ENCODE measurements at regions not wholly inside any gene's neighbourhood (a gene's known extent, or its start where the extent isn't known, plus 50 kb on each side); places are given as distances from the start of the nearest gene placed in this dataset.

- no peak overlapping the region for H3K27ac ChIP-seq (ENCODE audit: low read length)
- no peaks in the 10 kb centered on the region for H3K9me3 ChIP-seq (ENCODE audit: control insufficient read depth in 2 of 2, low read length in 2 of 2)
- no peak overlapping the region for H3K4me3 ChIP-seq (ENCODE audit: low read length in 2 of 2)
- H3K4me1 ChIP-seq (ENCODE audit: control insufficient read depth, insufficient read depth, low read length) = no peaks in the 10 kb centered on the region
- H3K36me3 ChIP-seq (ENCODE audit: control insufficient read depth in 2 of 2, insufficient read depth in 2 of 2, low read length in 2 of 2) = no peaks in the 10 kb centered on the region
- no peak overlapping the region for H3K9ac ChIP-seq (ENCODE audit: low read length in 2 of 2)
- peaks cover 0 to 2% of the 10 kb centered on the region in 2 donors for H3K27me3 ChIP-seq (ENCODE audit: control insufficient read depth in 1 of 2, insufficient read depth in 2 of 2, low read length in 2 of 2)
Measured at GRCh38 chr5:163687414-163687813, 182.0 kb downstream of the MAT2B start.

- no peak overlapping the region for H3K27ac ChIP-seq (ENCODE audit: low read length)
- H3K9ac ChIP-seq (ENCODE audit: low read length in 2 of 2) = no peak overlapping the region
- no peaks in the 10 kb centered on the region for H3K4me1 ChIP-seq (ENCODE audit: control insufficient read depth, insufficient read depth, low read length)
- H3K4me3 ChIP-seq (ENCODE audit: low read length in 2 of 2) = no peak overlapping the region
- peaks cover 0 to 3% of the 10 kb centered on the region in 2 donors for H3K27me3 ChIP-seq (ENCODE audit: control insufficient read depth in 1 of 2, insufficient read depth in 2 of 2, low read length in 2 of 2)
- no peaks in the 10 kb centered on the region for H3K36me3 ChIP-seq (ENCODE audit: control insufficient read depth in 2 of 2, insufficient read depth in 2 of 2, low read length in 2 of 2)
- no peaks in the 10 kb centered on the region for H3K9me3 ChIP-seq (ENCODE audit: control insufficient read depth in 2 of 2, low read length in 2 of 2)
Measured at GRCh38 chr5:163692091-163692490, 186.7 kb downstream of the MAT2B start.

GRCh38 chr5:163695830-163696578, 190.6 kb downstream of the MAT2B start:
- no peaks in the 10 kb centered on the region for H3K9me3 ChIP-seq (ENCODE audit: control insufficient read depth in 2 of 2, low read length in 2 of 2)
- no peaks in the 10 kb centered on the region for H3K36me3 ChIP-seq (ENCODE audit: control insufficient read depth in 2 of 2, insufficient read depth in 2 of 2, low read length in 2 of 2)
- H3K27me3 ChIP-seq (ENCODE audit: control insufficient read depth in 1 of 2, insufficient read depth in 2 of 2, low read length in 2 of 2) = peaks cover 0 to 2% of the 10 kb centered on the region in 2 donors
- no peak overlapping the region for H3K27ac ChIP-seq (ENCODE audit: low read length)
- no peak overlapping the region for H3K4me3 ChIP-seq (ENCODE audit: low read length in 2 of 2)
- no peaks in the 10 kb centered on the region for H3K4me1 ChIP-seq (ENCODE audit: control insufficient read depth, insufficient read depth, low read length)
- H3K9ac ChIP-seq (ENCODE audit: low read length in 2 of 2) = no peak overlapping the region

- no peaks in the 10 kb centered on the region for H3K36me3 ChIP-seq (ENCODE audit: control insufficient read depth in 2 of 2, insufficient read depth in 2 of 2, low read length in 2 of 2)
- no peaks in the 10 kb centered on the region for H3K4me1 ChIP-seq (ENCODE audit: control insufficient read depth, insufficient read depth, low read length)
- H3K9me3 ChIP-seq (ENCODE audit: control insufficient read depth in 2 of 2, low read length in 2 of 2) = no peaks in the 10 kb centered on the region
- H3K27me3 ChIP-seq (ENCODE audit: control insufficient read depth in 1 of 2, insufficient read depth in 2 of 2, low read length in 2 of 2) = peaks cover 0 to 2% of the 10 kb centered on the region in 2 donors
- H3K4me3 ChIP-seq (ENCODE audit: low read length in 2 of 2) = no peak overlapping the region
- H3K27ac ChIP-seq (ENCODE audit: low read length) = no peak overlapping the region
- no peak overlapping the region for H3K9ac ChIP-seq (ENCODE audit: low read length in 2 of 2)
Measured at GRCh38 chr5:163696579-163696887, 191.1 kb downstream of the MAT2B start.

- H3K27ac ChIP-seq (ENCODE audit: low read length) = no peak overlapping the region
- H3K9ac ChIP-seq (ENCODE audit: low read length in 2 of 2) = no peak overlapping the region
- no peaks in the 10 kb centered on the region for H3K4me1 ChIP-seq (ENCODE audit: control insufficient read depth, insufficient read depth, low read length)
- H3K4me3 ChIP-seq (ENCODE audit: low read length in 2 of 2) = no peak overlapping the region
- H3K27me3 ChIP-seq (ENCODE audit: control insufficient read depth in 1 of 2, insufficient read depth in 2 of 2, low read length in 2 of 2) = no peaks in the 10 kb centered on the region
- H3K9me3 ChIP-seq (ENCODE audit: control insufficient read depth in 2 of 2, low read length in 2 of 2) = no peaks in the 10 kb centered on the region
- H3K36me3 ChIP-seq (ENCODE audit: control insufficient read depth in 2 of 2, insufficient read depth in 2 of 2, low read length in 2 of 2) = no peaks in the 10 kb centered on the region
Measured at GRCh38 chr5:163706053-163706771, 200.8 kb downstream of the MAT2B start.

- Histone ChIP-seq H3K4me3 (ENCODE audit: low read length in 2 of 2) (no peak overlapping the region), H3K27me3 (ENCODE audit: control insufficient read depth in 1 of 2, insufficient read depth in 2 of 2, low read length in 2 of 2) (no peaks in the 10 kb centered on the region), H3K9ac (ENCODE audit: low read length in 2 of 2) (no peak overlapping the region), H3K27ac (ENCODE audit: low read length) (no peak overlapping the region), H3K9me3 (ENCODE audit: control insufficient read depth in 2 of 2, low read length in 2 of 2) (no peaks in the 10 kb centered on the region), H3K4me1 (ENCODE audit: control insufficient read depth, insufficient read depth, low read length) (no peaks in the 10 kb centered on the region), H3K36me3 (ENCODE audit: control insufficient read depth in 2 of 2, insufficient read depth in 2 of 2, low read length in 2 of 2) (no peaks in the 10 kb centered on the region)
Measured at GRCh38 chr5:163712011-163712410, 206.6 kb downstream of the MAT2B start.

- Histone ChIP-seq H3K4me1 (ENCODE audit: control insufficient read depth, insufficient read depth, low read length) (no peaks in the 10 kb centered on the region), H3K4me3 (ENCODE audit: low read length in 2 of 2) (no peak overlapping the region), H3K27ac (ENCODE audit: low read length) (no peak overlapping the region), H3K9me3 (ENCODE audit: control insufficient read depth in 2 of 2, low read length in 2 of 2) (no peaks in the 10 kb centered on the region), H3K9ac (ENCODE audit: low read length in 2 of 2) (no peak overlapping the region), H3K27me3 (ENCODE audit: control insufficient read depth in 1 of 2, insufficient read depth in 2 of 2, low read length in 2 of 2) (no peaks in the 10 kb centered on the region), H3K36me3 (ENCODE audit: control insufficient read depth in 2 of 2, insufficient read depth in 2 of 2, low read length in 2 of 2) (no peaks in the 10 kb centered on the region)
Measured at GRCh38 chr5:163718272-163718671, 212.9 kb downstream of the MAT2B start.

DNA sequence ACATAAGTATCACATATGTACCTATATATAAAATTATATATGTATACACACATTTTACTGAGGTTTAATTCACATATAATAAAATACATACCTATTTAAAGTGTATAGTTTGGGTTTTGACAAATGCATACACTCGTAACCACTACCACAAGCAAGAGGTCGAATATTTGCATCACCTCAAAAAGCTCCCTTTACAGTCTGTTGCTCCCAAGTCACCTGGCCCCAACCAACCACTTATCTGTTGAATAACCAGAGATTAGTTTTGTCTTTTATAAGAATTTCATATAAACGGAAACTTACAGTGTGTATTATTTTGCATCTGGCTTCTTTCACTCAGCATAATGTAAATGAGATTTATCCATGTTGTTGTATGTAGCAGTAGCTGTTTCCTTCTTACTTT, 218.9 kb downstream of the MAT2B start:
- Histone ChIP-seq H3K4me1 (ENCODE audit: control insufficient read depth, insufficient read depth, low read length) (no peaks in the 10 kb centered on the region), H3K27me3 (ENCODE audit: control insufficient read depth in 1 of 2, insufficient read depth in 2 of 2, low read length in 2 of 2) (no peaks in the 10 kb centered on the region), H3K4me3 (ENCODE audit: low read length in 2 of 2) (no peak overlapping the region), H3K27ac (ENCODE audit: low read length) (no peak overlapping the region), H3K9ac (ENCODE audit: low read length in 2 of 2) (no peak overlapping the region), H3K9me3 (ENCODE audit: control insufficient read depth in 2 of 2, low read length in 2 of 2) (no peaks in the 10 kb centered on the region), H3K36me3 (ENCODE audit: control insufficient read depth in 2 of 2, insufficient read depth in 2 of 2, low read length in 2 of 2) (no peaks in the 10 kb centered on the region)

DNA sequence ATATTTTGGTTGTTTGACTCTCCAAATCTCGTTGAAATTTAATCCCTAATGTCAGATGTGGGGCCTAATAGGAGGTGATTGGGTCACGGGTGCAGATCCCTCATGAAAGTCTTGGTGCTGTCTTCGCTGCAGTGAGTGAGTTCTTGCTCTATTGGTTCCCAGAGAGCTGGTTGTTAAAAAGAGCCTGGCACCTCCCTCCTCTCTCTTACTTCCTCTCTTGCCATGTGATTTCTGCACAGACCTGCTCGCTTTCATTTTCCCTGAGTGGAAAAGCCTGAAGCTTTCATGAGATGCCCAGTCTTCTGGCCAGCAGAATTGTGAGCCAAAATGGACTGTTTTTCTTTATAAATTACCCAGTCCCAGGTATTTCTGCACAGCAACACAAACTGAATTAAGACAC, 221.6 kb downstream of the MAT2B start:
- Histone ChIP-seq H3K36me3 (ENCODE audit: control insufficient read depth in 2 of 2, insufficient read depth in 2 of 2, low read length in 2 of 2) (no peaks in the 10 kb centered on the region), H3K4me3 (ENCODE audit: low read length in 2 of 2) (no peak overlapping the region), H3K9me3 (ENCODE audit: control insufficient read depth in 2 of 2, low read length in 2 of 2) (no peaks in the 10 kb centered on the region), H3K4me1 (ENCODE audit: control insufficient read depth, insufficient read depth, low read length) (no peaks in the 10 kb centered on the region), H3K9ac (ENCODE audit: low read length in 2 of 2) (no peak overlapping the region), H3K27ac (ENCODE audit: low read length) (no peak overlapping the region), H3K27me3 (ENCODE audit: control insufficient read depth in 1 of 2, insufficient read depth in 2 of 2, low read length in 2 of 2) (no peaks in the 10 kb centered on the region)

DNA sequence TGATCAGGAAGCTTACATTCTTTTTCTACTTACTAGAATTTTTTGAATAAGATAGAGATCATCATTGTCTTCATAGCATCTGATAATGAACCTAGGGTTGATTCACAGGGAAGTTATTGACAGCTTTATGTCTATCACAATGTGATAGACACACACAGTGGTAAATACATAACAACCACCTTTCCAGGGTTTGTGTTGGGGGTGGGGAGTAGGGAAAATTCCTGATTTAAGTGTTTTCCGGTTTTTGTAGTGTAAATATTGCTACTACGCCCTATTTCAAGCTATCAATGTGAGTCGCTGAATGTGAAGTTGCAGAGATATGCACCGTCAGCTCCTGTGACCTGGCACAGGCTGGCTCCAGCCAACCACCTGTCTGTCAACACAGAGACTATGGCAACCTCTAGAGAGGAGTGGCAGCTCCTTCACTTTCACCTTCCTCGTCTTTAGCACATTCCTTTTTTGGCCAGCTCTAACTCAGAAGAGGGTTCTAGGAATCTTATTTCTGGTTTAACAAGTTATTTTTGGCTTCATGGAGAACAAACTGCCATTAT, 224.9 kb downstream of the MAT2B start:
- Histone ChIP-seq H3K4me3 (ENCODE audit: low read length in 2 of 2) (no peak overlapping the region), H3K4me1 (ENCODE audit: control insufficient read depth, insufficient read depth, low read length) (no peaks in the 10 kb centered on the region), H3K9ac (ENCODE audit: low read length in 2 of 2) (no peak overlapping the region), H3K9me3 (ENCODE audit: control insufficient read depth in 2 of 2, low read length in 2 of 2) (no peaks in the 10 kb centered on the region), H3K36me3 (ENCODE audit: control insufficient read depth in 2 of 2, insufficient read depth in 2 of 2, low read length in 2 of 2) (no peaks in the 10 kb centered on the region), H3K27me3 (ENCODE audit: control insufficient read depth in 1 of 2, insufficient read depth in 2 of 2, low read length in 2 of 2) (no peaks in the 10 kb centered on the region), H3K27ac (ENCODE audit: low read length) (no peak overlapping the region)

GRCh38 chr5:163731256-163731655, 225.8 kb downstream of the MAT2B start:
- H3K4me3 ChIP-seq (ENCODE audit: low read length in 2 of 2) = no peak overlapping the region
- H3K36me3 ChIP-seq (ENCODE audit: control insufficient read depth in 2 of 2, insufficient read depth in 2 of 2, low read length in 2 of 2) = no peaks in the 10 kb centered on the region
- no peak overlapping the region for H3K9ac ChIP-seq (ENCODE audit: low read length in 2 of 2)
- no peaks in the 10 kb centered on the region for H3K9me3 ChIP-seq (ENCODE audit: control insufficient read depth in 2 of 2, low read length in 2 of 2)
- no peak overlapping the region for H3K27ac ChIP-seq (ENCODE audit: low read length)
- no peaks in the 10 kb centered on the region for H3K4me1 ChIP-seq (ENCODE audit: control insufficient read depth, insufficient read depth, low read length)
- no peaks in the 10 kb centered on the region for H3K27me3 ChIP-seq (ENCODE audit: control insufficient read depth in 1 of 2, insufficient read depth in 2 of 2, low read length in 2 of 2)

Data from stomach smooth muscle (tissue), 2 donors.